ENCODE measurements at regions not wholly inside any gene's neighbourhood (a gene's known extent, or its start where the extent isn't known, plus 50 kb on each side); places are given as distances from the start of the nearest gene placed in this dataset.

- Mint-ChIP-seq H3K36me3 (ENCODE audit: insufficient read depth, unreplicated experiment) (no peaks in the 10 kb centered on the region), H3K27me3 (ENCODE audit: unreplicated experiment) (no peaks in the 10 kb centered on the region), H3K4me3 (ENCODE audit: low read depth, unreplicated experiment) (no peak overlapping the region), H3K27ac (ENCODE audit: unreplicated experiment) (no peak overlapping the region), H3K9me3 (ENCODE audit: low read depth, unreplicated experiment) (no peaks in the 10 kb centered on the region), H3K4me1 (ENCODE audit: low read depth, unreplicated experiment) (no peaks in the 10 kb centered on the region)
- no peak for DNase-seq
- no TSS peak for BruUV-seq (replicated peaks)
- CTCF ChIA-PET, result no interaction called here
- no peak for TF ChIP-seq CTCF (IDR thresholded peaks at IDR 0.05; ENCODE audit: unreplicated experiment)
- intact Hi-C loops (cut with micrococcal nuclease; ENCODE audit: unreplicated experiment), result no loop called here
Observed at GRCh38 chr6:114718716-114719270, 376.0 kb upstream of the HS3ST5 start.

- no peak for DNase-seq
- Mint-ChIP-seq H3K27me3 (ENCODE audit: unreplicated experiment) (no peaks in the 10 kb centered on the region), H3K9me3 (ENCODE audit: low read depth, unreplicated experiment) (no peaks in the 10 kb centered on the region), H3K4me1 (ENCODE audit: low read depth, unreplicated experiment) (no peaks in the 10 kb centered on the region), H3K4me3 (ENCODE audit: low read depth, unreplicated experiment) (no peak overlapping the region), H3K36me3 (ENCODE audit: insufficient read depth, unreplicated experiment) (no peaks in the 10 kb centered on the region), H3K27ac (ENCODE audit: unreplicated experiment) (no peak overlapping the region)
- BruUV-seq (replicated peaks), result no TSS peak
- intact Hi-C loops (cut with micrococcal nuclease; ENCODE audit: unreplicated experiment), result no loop called here
- TF ChIP-seq CTCF (IDR thresholded peaks at IDR 0.05; ENCODE audit: unreplicated experiment), result no peak
- CTCF ChIA-PET, result no interaction called here
Observed at GRCh38 chr6:114718186-114718585, 375.4 kb upstream of the HS3ST5 start.

- H3K27me3 Mint-ChIP-seq (ENCODE audit: unreplicated experiment), result no peaks in the 10 kb centered on the region
- no peaks in the 10 kb centered on the region for H3K4me1 Mint-ChIP-seq (ENCODE audit: low read depth, unreplicated experiment)
- CTCF ChIA-PET, result no interaction called here
- intact Hi-C loops (cut with micrococcal nuclease; ENCODE audit: unreplicated experiment), result no loop called here
- H3K4me3 Mint-ChIP-seq (ENCODE audit: low read depth, unreplicated experiment), result no peak overlapping the region
- no peak for TF ChIP-seq CTCF (IDR thresholded peaks at IDR 0.05; ENCODE audit: unreplicated experiment)
- no peak for DNase-seq
- H3K27ac Mint-ChIP-seq (ENCODE audit: unreplicated experiment), result no peak overlapping the region
- no peaks in the 10 kb centered on the region for H3K9me3 Mint-ChIP-seq (ENCODE audit: low read depth, unreplicated experiment)
- no TSS peak for BruUV-seq (replicated peaks)
- no peaks in the 10 kb centered on the region for H3K36me3 Mint-ChIP-seq (ENCODE audit: insufficient read depth, unreplicated experiment)
Observed at GRCh38 chr6:114714836-114715507, 372.1 kb upstream of the HS3ST5 start.

GRCh38 chr6:114713690-114714089, 370.9 kb upstream of the HS3ST5 start:
- Mint-ChIP-seq H3K27ac (ENCODE audit: unreplicated experiment) (no peak overlapping the region), H3K9me3 (ENCODE audit: low read depth, unreplicated experiment) (peaks cover 4% of the 10 kb centered on the region), H3K4me1 (ENCODE audit: low read depth, unreplicated experiment) (no peaks in the 10 kb centered on the region), H3K27me3 (ENCODE audit: unreplicated experiment) (no peaks in the 10 kb centered on the region), H3K36me3 (ENCODE audit: insufficient read depth, unreplicated experiment) (no peaks in the 10 kb centered on the region), H3K4me3 (ENCODE audit: low read depth, unreplicated experiment) (no peak overlapping the region)
- intact Hi-C loops (cut with micrococcal nuclease; ENCODE audit: unreplicated experiment), result no loop called here
- no TSS peak for BruUV-seq (replicated peaks)
- CTCF ChIA-PET, result no interaction called here
- no peak for DNase-seq
- no peak for TF ChIP-seq CTCF (IDR thresholded peaks at IDR 0.05; ENCODE audit: unreplicated experiment)

All from Calu3 (cell line).